Hepatocyte (in vitro differentiated cells): ENCODE measurements at regions not wholly inside any gene's neighbourhood (a gene's known extent, or its start where the extent isn't known, plus 50 kb on each side); places are given as distances from the start of the nearest gene placed in this dataset.
"Not testable (repeated sequence)": the region's sequence is repeated elsewhere in the genome, so short reads cannot be mapped to it uniquely, and the experiment has no call there.

Experiments used
- DNase-seq: peaks from one replicate; pipeline ENCODE4 v3.0.0-alpha.2; 2016; ENCODE audit warnings: low spot score
- H2AFZ ChIP-seq: fragments of 200-600 bp; sonication (generic); 2 replicates; pipeline ENCODE4 v1.6.0; 2016; ENCODE audit warnings: antibody characterized with exemption, mild to moderate bottlenecking
- H3K27ac ChIP-seq: fragments of 200-600 bp; sonication (generic); 2 replicates; pipeline ENCODE4 v1.5.1; 2016; ENCODE audit warnings: mild to moderate bottlenecking
- H3K27me3 ChIP-seq: fragments of 200-600 bp; sonication (generic); 2 replicates; pipeline ENCODE4 v1.6.1; 2016
- H3K36me3 ChIP-seq: fragments of 200-600 bp; sonication (generic); replicated peaks from 2 replicates; pipeline ENCODE4 v1.5.1; 2016; ENCODE audit warnings: low read depth; ENCODE audit not compliant: insufficient read depth
- H3K4me1 ChIP-seq: fragments of 200-600 bp; sonication (generic); 2 replicates; pipeline ENCODE4 v1.5.1; 2016; ENCODE audit warnings: mild to moderate bottlenecking, moderate library complexity; ENCODE audit not compliant: insufficient read depth
- H3K4me2 ChIP-seq: fragments of 200-600 bp; sonication (generic); 2 replicates; pipeline ENCODE4 v1.6.0; 2016
- H3K4me3 ChIP-seq: fragments of 200-600 bp; sonication (generic); 2 replicates; pipeline ENCODE4 v1.5.1; 2016; ENCODE audit warnings: mild to moderate bottlenecking
- H3K79me2 ChIP-seq: fragments of 200-600 bp; sonication (generic); 2 replicates; pipeline ENCODE4 v1.6.0; 2017; ENCODE audit warnings: mild to moderate bottlenecking
- H3K9me2 ChIP-seq: fragments of 200-600 bp; sonication (generic); replicated peaks from 2 replicates; pipeline ENCODE4 v1.6.0; 2017; ENCODE audit warnings: mild to moderate bottlenecking; ENCODE audit not compliant: insufficient read depth
- H3K9me3 ChIP-seq: fragments of 200-600 bp; sonication (generic); 2 replicates; pipeline ENCODE4 v1.5.1; 2016; ENCODE audit warnings: low read depth, mild to moderate bottlenecking
- H4K20me1 ChIP-seq: fragments of 200-600 bp; sonication (generic); 2 replicates; pipeline ENCODE4 v1.6.0; 2016; ENCODE audit warnings: mild to moderate bottlenecking; ENCODE audit not compliant: insufficient read depth, poor library complexity, severe bottlenecking
- EZH2 ChIP-seq: fragments of 200-600 bp; sonication (generic); IDR thresholded peaks from 2 replicates; pipeline ENCODE4 v1.6.1; 2016; ENCODE audit warnings: antibody characterized with exemption, mild to moderate bottlenecking, borderline replicate concordance
- EZH2phosphoT487 ChIP-seq: fragments of 200-600 bp; sonication (generic); IDR thresholded peaks from one replicate; pipeline ENCODE4 v1.6.1; 2018; ENCODE audit warnings: antibody characterized with exemption, mild to moderate bottlenecking, low read depth, moderate library complexity; ENCODE audit not compliant: unreplicated experiment, severe bottlenecking
- WGBS: methylation state at CpG from one replicate; pipeline ENCODE4 v1.1.6; 2016; ENCODE audit warnings: low lambda C conversion rate; ENCODE audit errors: missing lambda C conversion rate; 5-methylcytosine and 5-hydroxymethylcytosine counted together
- TF ChIP-seq, protein P1 (sequence below): fragments of 200-600 bp; sonication (generic); IDR thresholded peaks from 2 replicates; pipeline ENCODE4 v1.5.1; 2016; ENCODE audit warnings: antibody characterized with exemption, mild to moderate bottlenecking; ENCODE audit not compliant: poor library complexity

DNA sequence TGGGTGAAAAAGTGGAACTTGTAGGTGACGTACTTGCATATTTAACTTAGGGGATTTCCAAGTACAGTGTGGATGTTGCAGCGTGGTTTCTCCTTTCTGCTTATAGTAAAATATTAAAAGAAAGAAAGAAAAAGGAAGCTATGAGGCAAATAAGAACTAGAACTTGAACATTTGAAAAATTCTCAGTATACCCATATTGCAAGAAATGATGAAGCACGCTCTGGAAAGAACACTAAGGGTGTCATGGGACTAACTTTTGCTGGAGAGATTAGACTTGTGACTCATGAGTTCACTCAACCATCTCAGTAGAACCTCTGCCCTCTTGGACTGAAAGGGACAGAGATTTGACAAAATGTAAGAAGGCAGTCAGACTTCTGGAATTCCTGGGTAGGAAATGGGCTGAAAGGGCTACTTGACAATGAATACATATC is 704.5 kb upstream of the ADGRL4 start:
- no peaks in the 10 kb centered on the region for H3K27me3 ChIP-seq
- H2AFZ ChIP-seq = no peak overlapping the region
- H4K20me1 ChIP-seq = no peaks in the 10 kb centered on the region
- TF ChIP-seq EZH2 = no peak
- TF ChIP-seq, protein P1, sequence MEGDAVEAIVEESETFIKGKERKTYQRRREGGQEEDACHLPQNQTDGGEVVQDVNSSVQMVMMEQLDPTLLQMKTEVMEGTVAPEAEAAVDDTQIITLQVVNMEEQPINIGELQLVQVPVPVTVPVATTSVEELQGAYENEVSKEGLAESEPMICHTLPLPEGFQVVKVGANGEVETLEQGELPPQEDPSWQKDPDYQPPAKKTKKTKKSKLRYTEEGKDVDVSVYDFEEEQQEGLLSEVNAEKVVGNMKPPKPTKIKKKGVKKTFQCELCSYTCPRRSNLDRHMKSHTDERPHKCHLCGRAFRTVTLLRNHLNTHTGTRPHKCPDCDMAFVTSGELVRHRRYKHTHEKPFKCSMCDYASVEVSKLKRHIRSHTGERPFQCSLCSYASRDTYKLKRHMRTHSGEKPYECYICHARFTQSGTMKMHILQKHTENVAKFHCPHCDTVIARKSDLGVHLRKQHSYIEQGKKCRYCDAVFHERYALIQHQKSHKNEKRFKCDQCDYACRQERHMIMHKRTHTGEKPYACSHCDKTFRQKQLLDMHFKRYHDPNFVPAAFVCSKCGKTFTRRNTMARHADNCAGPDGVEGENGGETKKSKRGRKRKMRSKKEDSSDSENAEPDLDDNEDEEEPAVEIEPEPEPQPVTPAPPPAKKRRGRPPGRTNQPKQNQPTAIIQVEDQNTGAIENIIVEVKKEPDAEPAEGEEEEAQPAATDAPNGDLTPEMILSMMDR = no peak
- no peak for TF ChIP-seq EZH2phosphoT487
- no peak overlapping the region for H3K4me3 ChIP-seq
- H3K79me2 ChIP-seq = no peaks in the 10 kb centered on the region
- no peaks in the 10 kb centered on the region for H3K9me2 ChIP-seq
- H3K27ac ChIP-seq = no peak overlapping the region
- H3K4me1 ChIP-seq = no peaks in the 10 kb centered on the region
- H3K9me3 ChIP-seq = no peaks in the 10 kb centered on the region
- peak; percentile 26 for DNase-seq
- WGBS = 81% methylated on average over 3 of the region's 3 CpGs
- no peak overlapping the region for H3K4me2 ChIP-seq
- no peaks in the 10 kb centered on the region for H3K36me3 ChIP-seq

DNA sequence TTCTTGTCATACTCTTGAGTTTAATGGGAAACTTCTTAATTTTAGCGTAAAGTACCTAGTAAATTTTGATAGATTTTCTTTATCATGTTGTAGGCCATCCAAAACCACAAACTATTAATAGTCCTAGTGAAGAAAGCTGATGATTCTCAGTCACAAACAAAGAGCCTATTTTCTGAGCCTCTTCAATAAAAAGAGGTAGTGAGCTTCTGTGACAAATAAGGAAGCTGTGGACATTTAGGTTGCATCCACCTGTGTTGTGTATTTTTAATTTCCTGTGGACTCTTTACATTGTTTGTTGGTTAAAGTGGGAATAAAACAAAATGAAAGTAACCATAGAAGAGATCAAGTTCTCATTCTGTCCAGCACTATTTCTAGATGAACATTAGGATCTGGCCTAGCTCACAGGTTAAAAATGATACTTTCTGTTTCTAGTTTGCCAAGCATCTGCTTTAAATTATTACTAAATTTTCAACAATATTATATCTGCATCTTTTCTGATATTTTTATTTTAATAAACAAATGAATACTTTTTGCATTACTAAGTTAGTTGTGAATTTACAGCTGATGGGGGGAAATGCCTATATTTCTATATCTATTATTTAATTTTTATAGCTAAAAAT is 702.2 kb upstream of the ADGRL4 start:
- no peaks in the 10 kb centered on the region for H3K9me2 ChIP-seq
- no peak for TF ChIP-seq EZH2
- no peak for TF ChIP-seq EZH2phosphoT487
- TF ChIP-seq, protein P1 = no peak
- H3K9me3 ChIP-seq = no peaks in the 10 kb centered on the region
- no peak overlapping the region for H3K4me2 ChIP-seq
- WGBS = 72% methylated on average over 1 of the region's 1 CpG
- H3K27me3 ChIP-seq = no peaks in the 10 kb centered on the region
- no peaks in the 10 kb centered on the region for H3K4me1 ChIP-seq
- no peaks in the 10 kb centered on the region for H3K36me3 ChIP-seq
- H4K20me1 ChIP-seq = no peaks in the 10 kb centered on the region
- H3K27ac ChIP-seq = no peak overlapping the region
- DNase-seq = no peak
- H3K4me3 ChIP-seq = no peak overlapping the region
- H3K79me2 ChIP-seq = no peaks in the 10 kb centered on the region
- no peak overlapping the region for H2AFZ ChIP-seq

DNA sequence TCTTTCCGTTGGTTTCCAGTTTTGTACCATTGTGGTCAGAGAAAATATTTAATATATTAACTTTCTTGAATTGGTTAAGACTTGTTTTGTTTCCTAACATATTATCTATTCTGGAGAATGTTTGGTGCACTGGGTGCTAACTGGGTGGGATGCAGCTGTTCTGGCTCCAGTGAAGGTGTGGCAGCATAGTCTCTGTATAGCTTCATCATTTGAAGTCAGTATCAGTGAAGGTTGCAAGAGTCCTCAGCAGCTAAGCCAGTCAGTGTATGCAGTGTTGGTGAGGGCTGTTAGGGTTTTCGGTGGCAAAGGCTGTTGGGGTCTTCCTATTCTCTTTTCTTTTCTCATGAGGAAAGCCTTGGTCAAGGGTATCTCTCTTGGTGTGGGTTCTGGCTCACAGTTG is 698.7 kb upstream of the ADGRL4 start:
- Histone ChIP-seq H3K27me3 (no peaks in the 10 kb centered on the region), H3K4me2 (no peak overlapping the region), H3K9me3 (no peaks in the 10 kb centered on the region), H2AFZ (no peak overlapping the region), H3K27ac (no peak overlapping the region), H3K9me2 (no peaks in the 10 kb centered on the region), H3K79me2 (no peaks in the 10 kb centered on the region), H3K4me1 (no peaks in the 10 kb centered on the region), H3K36me3 (no peaks in the 10 kb centered on the region), H3K4me3 (no peak overlapping the region), H4K20me1 (no peaks in the 10 kb centered on the region)
- no peak for DNase-seq
- no peak for TF ChIP-seq EZH2phosphoT487
- no peak for TF ChIP-seq EZH2
- TF ChIP-seq, protein P1 = no peak
- WGBS = 98% methylated on average over 2 of the region's 2 CpGs

DNA sequence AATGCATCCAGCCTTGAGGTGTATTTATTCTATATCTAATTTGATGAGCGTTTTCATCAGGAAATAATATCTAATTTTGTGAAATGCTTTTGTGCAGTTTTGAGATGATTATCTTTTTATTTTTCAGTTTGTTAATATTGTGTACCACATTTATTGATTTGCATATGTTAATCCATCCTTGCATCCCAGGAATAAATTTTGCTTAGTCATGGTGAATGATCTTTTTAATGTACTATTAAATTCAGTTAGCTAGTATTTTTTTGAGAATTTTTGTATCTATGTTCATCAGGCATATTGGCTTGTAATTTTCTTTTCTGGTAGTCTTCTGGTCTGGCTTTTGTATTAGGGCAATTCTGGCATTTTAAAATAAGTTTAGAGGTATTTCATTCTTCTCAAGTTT is 697.5 kb upstream of the ADGRL4 start:
- Histone ChIP-seq H3K9me3 (no peaks in the 10 kb centered on the region), H3K79me2 (no peaks in the 10 kb centered on the region), H3K36me3 (no peaks in the 10 kb centered on the region), H3K4me1 (no peaks in the 10 kb centered on the region), H3K9me2 (no peaks in the 10 kb centered on the region), H2AFZ (no peak overlapping the region), H3K4me3 (no peak overlapping the region), H3K4me2 (no peak overlapping the region), H4K20me1 (no peaks in the 10 kb centered on the region), H3K27me3 (no peaks in the 10 kb centered on the region), H3K27ac (no peak overlapping the region)
- TF ChIP-seq EZH2 = no peak
- TF ChIP-seq, protein P1 = no peak
- TF ChIP-seq EZH2phosphoT487 = no peak
- DNase-seq = no peak
- 97% methylated on average over 1 of the region's 1 CpG for WGBS

DNA sequence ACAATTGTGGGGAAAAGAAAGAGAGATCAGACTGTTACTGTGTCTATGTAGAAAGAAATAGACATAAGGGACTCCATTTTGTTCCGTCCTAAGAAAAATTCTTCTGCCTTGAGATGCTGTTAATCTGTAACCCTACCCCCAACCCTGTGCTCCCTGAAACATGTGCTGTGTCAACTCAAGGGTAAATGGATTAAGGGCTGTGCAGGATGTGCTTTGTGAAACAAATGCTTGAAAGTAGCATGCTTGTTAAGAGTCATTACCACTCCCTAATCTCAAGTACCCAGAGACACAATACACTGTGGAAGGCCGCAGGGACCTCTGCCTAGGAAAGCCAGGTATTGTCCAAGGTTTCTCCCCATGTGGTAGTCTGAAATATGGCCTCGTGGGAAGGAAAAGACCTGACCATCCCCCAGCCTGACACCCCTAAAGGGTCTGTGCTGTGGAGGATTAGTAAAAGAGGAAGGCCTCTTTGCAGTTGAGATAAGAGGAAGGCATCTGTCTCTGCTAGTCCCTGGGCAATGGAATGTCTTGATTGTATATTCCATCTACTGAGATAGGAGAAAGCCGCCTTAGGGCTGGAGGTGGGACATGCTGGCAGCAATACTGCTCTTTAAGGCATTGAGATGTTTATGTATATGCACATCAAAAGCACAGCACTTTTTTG is 695.9 kb upstream of the ADGRL4 start:
- not testable (repeated sequence) for H2AFZ ChIP-seq, H4K20me1 ChIP-seq, H3K4me1 ChIP-seq, H3K27ac ChIP-seq, DNase-seq, H3K36me3 ChIP-seq, H3K27me3 ChIP-seq, H3K4me2 ChIP-seq, H3K4me3 ChIP-seq, H3K9me2 ChIP-seq, H3K79me2 ChIP-seq, H3K9me3 ChIP-seq
- WGBS = 23% methylated on average over 4 of the region's 4 CpGs
